HG03097 (cell line): ENCODE measurements at regions not wholly inside any gene's neighbourhood (a gene's known extent, or its start where the extent isn't known, plus 50 kb on each side); places are given as distances from the start of the nearest gene placed in this dataset.
"Not testable (repeated sequence)": the region's sequence is repeated elsewhere in the genome, so short reads cannot be mapped to it uniquely, and the experiment has no call there.

Experiments used
- ATAC-seq: cut with Tn5 transposase; IDR thresholded peaks from one replicate; pipeline ENCODE4 v1.9.1; 2021; ENCODE audit not compliant: unreplicated experiment, low FRiP score

DNA sequence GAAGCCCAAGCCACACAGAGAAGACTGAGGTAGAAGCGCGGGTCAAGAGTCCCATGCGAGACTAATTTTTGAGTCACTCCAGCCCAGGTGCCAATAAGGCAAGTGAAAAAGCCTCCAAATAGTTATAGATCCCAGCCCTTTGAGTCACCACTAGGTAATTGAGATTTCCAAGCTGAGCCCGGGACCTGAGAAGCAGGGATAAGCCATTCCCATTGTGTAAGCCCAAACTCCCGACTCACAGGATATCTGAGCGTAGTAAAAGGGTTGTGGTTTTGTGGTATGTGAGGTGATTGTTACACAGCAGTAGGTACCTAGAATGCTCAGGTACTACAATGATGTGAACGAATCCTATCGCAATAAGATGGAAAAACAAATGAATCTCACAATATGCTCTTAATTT lies 560.7 kb downstream of the DSC3 start:
- no peak for ATAC-seq

DNA sequence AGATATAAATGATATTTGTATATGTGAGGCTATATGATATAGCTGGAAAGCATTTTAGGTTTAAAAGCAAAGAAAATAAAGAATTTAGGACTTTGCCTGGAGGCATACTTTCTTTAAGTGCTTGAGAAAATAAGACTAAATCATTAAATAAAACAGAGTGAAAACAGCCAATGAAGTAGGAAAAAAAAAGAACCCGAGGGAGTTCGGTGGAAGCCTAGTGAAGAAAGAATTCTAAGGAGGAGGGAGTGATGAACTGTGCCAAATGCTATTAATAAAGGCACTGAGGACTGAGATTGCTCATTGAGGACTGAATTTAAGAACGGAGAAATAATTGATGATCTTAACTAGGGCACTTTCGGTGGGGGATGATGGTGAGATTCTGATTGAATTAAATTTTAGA lies 573.5 kb downstream of the DSC3 start:
- ATAC-seq: no peak

DNA sequence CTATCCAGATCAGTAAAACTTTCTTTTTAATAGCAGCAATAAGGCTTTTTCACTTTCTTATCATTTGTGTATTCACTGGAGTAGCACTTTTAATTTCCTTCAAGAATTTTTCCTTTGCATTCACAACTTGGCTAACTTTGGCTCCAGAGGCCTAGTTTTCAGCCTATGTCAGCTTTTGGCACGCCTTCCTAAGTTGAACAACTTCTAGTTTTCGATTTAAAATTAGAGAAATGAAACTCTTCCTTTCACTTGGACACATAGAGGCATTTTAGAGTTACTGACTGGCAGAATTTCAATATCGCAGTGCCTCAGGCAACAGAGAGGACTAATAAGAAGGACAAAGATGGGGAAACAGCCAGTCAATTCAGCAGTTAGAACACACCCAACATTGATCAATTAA lies 577.4 kb downstream of the DSC3 start:
- ATAC-seq: no peak

DNA sequence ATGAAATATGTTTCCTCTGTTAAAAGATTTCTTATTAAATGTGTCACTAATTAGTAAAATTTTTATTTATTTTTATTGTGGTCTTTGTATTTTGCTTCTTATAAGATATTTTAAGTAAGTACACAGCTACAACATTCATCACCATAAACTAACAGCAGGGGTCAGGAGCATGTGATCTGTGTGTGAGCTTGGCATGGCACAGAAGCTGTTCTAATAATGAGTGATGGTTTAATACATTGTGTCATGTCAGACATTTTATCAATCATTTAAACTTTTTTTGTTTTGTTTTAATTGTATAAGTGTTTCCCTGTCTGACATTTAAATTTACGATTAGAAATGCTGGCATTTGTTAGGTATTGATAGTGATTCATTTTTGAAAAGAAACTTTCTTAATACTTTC lies 585.4 kb downstream of the DSC3 start:
- no peak for ATAC-seq

DNA sequence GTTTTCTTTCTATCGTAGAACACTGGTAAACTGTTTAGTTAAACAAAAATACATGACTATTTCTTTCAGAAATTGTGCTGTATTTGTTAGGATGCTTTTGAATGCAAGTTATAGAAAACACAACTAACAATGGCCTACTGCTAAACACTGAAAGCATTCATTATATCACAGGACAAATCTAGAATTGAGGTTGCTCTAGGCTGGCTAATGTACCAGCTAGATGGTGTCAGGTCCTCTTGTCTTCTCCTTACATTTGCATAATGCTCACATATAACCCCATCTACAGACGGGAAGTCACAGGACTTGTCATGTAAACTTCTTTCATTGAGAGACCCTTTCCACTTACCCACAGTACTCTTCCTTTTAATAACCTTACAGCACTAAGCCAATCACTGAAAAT lies 586.8 kb downstream of the DSC3 start:
- no peak for ATAC-seq

DNA sequence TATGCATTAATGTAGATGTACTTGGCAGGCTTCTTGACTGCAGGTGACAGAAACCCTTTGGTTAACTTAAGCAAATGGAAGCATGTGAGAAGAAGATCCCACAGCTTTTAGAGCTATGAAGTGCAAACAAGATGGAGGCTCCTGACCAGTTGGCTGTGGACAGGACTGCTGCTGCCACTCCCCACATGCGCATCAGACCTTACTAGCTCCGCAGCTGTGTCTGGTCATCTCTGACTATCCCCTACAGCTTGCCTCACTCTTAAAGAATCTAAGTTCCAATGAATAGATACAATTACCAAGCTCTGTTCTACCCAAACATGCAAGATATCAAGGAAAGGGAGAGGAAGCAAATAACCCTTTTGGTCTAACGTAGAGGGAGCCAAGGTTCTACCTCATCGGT lies 587.6 kb downstream of the DSC3 start:
- no peak for ATAC-seq

DNA sequence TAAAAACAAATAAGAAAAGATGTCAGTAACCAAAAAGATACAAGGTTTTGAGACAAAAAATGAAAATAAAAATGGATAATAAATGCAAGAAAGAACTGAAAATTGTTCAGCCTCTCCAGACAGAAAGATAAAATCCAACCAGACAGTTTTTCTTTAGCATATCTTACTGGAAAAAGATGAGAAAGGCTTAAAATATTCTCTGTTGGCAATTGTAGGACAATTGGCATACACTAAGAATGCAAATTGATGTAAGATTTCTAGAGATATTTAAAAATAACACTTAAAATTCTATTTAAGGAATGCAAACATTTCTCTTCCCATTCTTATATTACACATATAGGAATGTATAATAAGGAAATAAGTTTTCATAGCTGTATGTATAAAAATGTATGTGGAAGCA lies 590.6 kb downstream of the DSC3 start:
- no peak for ATAC-seq

DNA sequence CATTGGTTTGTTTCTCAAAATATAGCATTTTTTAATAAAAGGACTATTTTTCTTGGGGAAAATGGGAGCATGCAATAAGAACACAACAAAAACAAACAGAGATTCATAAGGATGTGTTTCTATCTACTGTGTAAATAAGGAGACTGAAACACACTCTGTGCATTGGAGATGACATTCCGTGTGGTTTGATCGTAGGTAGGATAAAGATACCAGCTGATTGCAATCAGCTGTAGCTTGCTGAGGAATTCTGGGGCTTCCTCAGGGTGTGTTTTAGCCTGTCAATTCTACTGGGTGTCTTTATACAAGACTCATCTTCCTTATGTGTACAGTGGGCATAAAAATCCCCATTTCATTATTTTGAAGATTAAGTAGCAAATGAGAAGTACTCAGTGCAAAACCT lies 591.6 kb downstream of the DSC3 start:
- no peak for ATAC-seq

DNA sequence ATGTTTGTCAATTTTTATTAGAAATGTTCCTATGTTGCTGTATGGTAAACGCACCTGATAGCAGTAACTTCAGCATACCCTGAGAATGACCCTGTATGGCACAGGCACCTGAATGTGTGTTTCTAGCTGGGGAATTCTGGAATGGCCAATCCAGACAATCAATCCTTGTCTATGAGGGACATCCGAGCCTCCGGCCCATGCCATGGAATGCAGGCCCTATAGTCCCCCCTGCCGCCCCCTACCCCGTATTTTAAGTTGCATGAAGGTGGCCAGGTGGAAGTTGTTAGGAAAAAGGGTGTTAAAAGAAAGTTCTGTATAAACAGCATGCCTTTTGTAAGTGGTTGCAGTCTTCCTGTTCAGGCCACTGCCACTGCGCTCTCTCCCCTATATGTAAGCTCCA lies 595.9 kb downstream of the DSC3 start:
- ATAC-seq: no peak

DNA sequence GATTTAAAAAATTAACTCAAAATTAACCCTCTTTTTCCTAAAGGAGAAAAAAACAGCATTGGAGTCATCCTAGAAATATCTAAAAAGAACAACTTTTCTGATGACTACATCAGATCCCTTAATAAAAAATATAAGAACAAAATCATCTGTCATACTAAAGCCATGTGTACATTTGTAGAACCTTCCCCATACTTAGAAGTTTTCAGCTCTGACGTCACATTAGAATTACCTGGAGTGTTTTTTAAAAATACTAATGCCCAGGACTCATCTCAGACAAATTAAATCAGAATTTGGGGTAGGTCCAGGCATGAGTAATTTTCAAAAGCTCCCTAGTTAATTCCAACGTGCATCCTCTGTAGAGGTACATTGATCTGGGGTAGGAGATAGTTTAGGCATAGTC lies 598.0 kb downstream of the DSC3 start:
- ATAC-seq: no peak

DNA sequence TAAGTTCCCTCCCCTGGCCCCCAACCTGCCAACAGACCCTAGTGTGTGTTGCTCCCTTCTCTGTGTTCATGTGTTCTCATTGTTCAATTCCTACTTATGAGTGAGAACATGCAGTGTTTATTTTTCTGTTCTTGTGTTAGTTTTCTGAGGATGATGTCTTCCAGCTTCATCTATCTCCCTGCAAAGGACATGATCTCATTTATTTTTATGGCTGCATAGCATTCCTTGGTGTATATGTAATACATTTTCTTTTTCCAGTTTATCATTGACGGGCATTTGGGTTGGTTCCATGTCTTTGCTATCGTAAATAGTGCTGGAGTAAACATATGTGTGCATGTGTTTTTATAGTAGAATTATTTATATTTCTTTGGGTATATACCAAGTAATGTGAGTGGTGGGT lies 602.2 kb downstream of the DSC3 start:
- ATAC-seq: no peak

DNA sequence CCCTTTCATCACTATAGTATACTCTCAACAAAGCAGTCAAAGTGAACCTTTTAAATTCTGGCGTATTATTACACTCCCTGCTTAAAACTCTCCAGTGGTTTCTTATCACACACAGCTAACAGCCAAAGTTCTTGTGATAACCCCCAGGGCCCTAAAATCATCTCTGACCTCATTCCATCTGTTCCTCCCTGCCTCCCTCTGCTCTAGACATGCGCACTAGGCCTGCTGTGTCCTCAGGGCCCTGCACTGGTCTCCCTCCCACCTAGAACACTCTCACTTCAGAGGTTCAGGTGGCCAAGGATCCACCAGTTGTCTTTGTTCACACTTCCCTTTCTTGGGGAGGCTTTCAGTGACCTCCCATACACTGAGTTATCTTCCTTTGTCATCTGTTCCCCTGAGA lies 603.4 kb downstream of the DSC3 start:
- ATAC-seq: no peak

DNA sequence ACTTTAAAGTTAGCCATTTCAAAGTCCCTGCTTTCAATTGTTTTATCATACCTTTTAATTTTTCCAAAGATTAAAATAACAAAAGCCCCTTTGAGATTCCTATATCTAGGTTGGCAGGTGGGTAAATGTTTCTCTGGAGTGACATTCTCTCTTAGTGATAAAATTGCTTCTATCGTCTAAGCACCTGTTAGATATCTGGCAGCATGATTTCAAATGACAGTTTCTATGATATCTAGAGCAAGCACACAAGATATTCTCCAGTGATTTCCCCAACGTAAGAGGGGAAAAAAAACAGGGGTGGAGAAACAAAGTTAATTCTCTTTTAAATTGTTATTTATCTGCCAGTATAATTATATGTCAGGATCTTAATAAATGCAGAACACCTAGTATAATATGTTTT lies 610.2 kb downstream of the DSC3 start:
- ATAC-seq: no peak

DNA sequence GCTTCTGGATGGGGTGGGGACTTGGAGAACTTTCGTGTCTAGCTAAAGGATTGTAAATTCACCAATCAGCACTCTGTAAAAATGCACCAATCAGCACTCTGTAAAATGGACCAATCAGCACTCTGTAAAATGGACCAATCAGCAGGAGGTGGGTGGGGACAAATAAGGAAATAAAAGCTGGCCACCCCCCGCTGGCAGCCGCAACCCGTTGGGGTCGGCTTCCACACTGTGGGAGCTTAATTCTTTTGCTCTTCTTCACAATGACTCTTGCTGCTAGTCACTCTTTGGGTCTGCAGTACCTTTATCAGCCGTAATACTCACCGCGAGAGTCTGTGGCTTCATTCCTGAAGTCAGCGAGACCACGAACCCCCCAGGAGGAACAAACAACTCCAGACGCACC lies 623.1 kb downstream of the DSC3 start:
- ATAC-seq: not testable (repeated sequence)

DNA sequence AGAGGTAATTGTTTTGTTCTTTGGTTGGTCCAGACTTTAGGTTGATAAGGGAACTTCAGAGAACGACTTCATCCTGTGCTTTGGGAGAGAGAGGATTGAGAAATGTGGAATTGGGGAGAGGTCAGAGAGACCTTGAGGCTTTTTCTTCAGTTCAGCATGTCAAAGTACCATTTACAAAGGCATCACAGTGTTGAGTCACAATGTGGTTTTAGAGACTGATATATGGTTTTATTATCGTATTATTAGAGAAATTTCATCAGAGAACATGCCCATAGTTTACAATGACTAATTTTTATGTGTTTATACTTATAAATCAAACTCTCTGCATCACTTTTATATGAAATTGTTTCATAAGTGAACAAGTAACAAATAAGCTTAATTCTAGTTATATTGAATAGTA lies 626.6 kb downstream of the DSC3 start:
- ATAC-seq: no peak

DNA sequence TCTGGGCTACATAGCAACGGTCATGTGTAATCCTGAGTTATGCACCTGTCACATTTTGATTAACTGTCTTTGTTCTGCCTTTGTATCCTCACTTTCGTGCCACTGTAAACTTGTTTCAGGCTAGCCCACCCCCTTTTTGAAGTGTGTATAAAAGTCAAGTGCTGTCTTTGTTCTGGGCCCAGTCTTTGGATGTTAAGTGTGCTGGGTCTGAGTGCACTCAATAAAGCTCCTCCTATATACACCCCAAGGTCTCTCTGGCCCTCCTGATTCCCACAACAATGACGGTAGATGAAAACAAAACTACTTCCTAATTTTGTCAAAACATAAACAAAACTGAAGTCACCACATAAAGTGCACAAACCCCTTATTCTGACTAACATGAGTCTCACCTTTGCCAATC lies 633.4 kb downstream of the DSC3 start:
- ATAC-seq: no peak

DNA sequence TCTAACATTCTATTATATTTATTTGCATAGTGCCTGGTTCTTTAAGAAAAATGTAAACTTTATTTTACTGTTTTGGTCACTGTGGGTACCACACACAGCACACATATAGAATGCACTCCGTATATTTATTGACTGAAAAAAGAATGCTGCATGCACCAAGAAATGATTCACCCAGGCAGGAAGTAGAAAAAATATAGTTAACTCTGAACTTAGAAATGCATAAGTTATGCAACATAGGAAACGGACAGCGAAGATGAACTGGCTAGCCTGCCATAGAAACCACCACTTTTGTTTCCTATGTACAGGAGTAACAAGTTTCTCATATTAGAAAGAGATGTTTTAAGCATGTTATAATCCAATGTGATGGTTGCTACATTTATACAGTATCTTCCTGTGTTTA lies 635.8 kb downstream of the DSC3 start:
- no peak for ATAC-seq

DNA sequence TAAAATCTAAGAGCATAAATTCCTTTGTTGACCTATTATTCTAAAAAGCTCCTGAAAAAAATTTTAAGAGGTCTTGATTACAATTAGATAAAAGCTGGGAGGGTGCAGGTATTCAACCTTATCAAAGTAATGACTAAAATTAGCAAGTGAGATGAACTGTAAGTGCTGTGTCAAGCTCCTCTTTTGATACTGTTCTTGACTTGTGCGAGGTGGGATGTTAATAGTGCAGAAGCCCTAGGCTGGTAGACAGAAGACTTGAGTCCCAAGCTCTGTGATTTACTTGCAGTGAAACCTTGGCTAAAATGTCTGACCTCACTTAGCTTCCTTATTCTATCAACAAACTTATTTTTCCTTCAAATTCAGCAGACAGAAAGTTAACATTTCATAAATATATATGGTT lies 637.5 kb downstream of the DSC3 start:
- no peak for ATAC-seq

DNA sequence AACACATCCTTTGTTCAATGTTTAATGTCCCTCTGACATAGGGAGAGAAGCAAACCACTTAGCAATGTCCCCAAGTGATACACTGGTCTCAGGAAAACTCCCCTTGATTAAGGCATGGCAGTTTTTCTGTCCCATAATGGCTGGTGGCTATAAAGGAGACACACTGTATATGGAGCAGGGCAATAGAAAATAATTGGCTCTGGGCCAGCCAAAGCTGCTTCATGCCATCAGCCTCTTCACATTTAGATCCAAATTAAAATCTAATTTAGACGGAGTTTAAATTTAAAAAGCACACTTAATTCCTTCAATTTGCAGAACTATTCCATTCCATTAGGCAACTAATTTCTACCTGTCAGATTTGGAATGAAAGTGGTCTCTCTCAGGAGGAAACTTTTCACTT lies 638.1 kb downstream of the DSC3 start:
- ATAC-seq: no peak

DNA sequence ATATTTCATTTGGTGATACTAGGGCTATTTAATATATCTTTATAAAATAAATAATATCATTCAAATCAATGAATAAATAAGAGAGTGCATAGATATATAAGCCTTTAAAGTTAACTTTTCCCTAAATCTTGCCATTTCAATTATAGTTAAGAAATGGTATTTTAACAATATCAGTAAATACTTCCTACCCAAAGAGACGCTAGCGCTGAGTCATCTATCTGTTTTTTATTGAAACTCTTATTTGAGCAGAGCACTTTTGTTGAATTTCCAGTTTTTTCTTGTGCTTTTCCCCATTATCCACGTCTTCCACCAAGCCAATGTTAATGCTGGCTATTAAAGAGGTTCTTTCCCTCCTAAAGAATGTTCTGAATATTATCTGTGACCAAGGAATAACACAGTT lies 639.3 kb downstream of the DSC3 start:
- ATAC-seq: no peak

DNA sequence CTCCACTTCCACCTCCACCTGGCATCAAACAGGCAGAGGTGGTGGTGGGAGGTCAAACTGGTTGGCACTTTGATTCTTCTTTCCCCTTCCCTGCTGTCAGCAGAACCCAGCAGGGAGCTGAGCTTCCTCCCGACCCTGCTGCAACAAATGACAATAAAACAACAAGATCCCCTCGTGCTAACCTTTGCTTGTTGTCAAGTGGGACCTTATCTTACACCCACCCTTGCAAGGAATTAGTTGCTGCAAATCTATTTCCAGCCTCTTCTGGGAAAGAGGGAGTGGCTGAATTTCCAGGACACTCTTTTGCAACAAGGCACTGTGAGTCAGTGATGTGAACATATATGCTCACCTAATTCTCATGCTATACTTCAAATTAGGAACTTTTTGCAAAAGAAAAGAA lies 655.1 kb downstream of the DSC3 start:
- no peak for ATAC-seq

DNA sequence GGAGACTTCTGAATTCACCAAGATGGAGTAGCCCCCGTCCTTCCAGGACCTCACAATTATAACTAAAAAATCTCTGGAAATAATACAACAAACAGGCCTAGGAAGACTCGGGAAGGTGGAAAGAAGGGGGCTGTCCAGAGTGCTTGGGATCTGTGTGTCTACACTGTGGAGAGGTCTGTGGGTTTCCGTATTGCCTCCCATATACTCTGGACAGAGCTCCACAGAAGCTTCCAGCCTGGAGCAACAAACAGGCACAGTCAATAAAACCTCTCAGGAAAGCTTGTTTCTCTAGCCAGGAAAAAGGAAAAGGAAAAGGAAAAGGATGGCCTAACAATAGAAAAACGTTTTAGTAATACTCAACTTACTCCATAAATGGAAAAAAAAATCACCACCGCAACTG lies 655.9 kb downstream of the DSC3 start:
- no peak for ATAC-seq

DNA sequence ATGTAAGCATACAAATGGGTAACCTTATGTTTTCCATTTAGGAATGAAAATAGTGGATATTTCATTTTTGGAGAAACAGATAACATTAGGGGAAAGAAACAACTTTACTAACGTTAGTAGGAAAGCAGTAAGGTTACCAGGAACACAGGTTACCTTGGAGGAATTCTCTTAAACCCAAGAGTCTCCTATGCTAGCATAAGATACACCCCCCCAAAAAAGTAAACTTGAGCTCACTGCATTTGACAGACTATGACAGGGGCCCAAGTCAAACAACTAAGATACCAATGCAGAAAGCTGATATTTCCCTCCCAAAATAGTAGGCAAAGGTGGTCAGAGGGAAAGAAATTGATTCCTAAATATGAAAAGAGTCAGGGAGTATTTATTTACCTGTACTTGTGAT lies 656.9 kb downstream of the DSC3 start:
- ATAC-seq: no peak

DNA sequence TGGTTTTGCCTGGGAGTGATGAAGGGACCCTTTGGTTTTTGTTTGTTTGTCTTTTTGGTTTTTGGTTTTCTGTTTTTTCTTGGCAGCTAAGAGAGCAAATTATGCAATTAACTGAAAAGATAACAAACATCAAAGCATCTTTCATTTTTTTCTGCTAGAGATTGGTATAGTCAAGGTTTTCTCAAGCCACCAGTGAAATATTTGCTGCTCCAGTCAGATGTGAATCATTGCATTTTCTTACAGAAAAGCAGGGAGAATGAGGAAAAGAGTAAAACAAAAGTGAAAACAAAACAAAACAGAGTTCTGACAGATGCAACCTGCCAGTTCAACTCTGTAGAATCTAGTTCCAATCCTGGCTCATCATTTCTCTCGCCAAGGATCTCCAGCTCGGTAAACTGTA lies 660.7 kb downstream of the DSC3 start:
- no peak for ATAC-seq
